Astrocyte (in vitro differentiated cells and primary cell): ENCODE measurements at regions not wholly inside any gene's neighbourhood (a gene's known extent, or its start where the extent isn't known, plus 50 kb on each side); places are given as distances from the start of the nearest gene placed in this dataset.

Experiments used
- DNase-seq: peaks from one replicate; pipeline ENCODE4 v3.0.0-alpha.2; 2010; ENCODE audit warnings: low read depth
- FAIRE-seq: peaks from 2 replicates; lab custom pipeline; 2011; peaks lifted over from hg19 to GRCh38; lab: Jason Lieb, UNC
- H2AFZ ChIP-seq: 2 replicates; pipeline ENCODE4 v1.6.0; 2012; ENCODE audit warnings: low read depth, low read length, inconsistent platforms
- H3K27ac ChIP-seq: 2 replicates; pipeline ENCODE4 v1.5.1; 2011; ENCODE audit warnings: low read depth, low read length, inconsistent platforms
- H3K27me3 ChIP-seq: 2 replicates; pipeline ENCODE4 v1.6.0; 2011; ENCODE audit warnings: low read length, inconsistent platforms; ENCODE audit not compliant: insufficient read depth
- H3K36me3 ChIP-seq: 2 replicates; pipeline ENCODE4 v1.5.1; 2011; ENCODE audit warnings: low read length, inconsistent platforms; ENCODE audit not compliant: insufficient read depth
- H3K4me1 ChIP-seq: 2 replicates; pipeline ENCODE4 v1.5.1; 2011; ENCODE audit warnings: low read length, inconsistent platforms; ENCODE audit not compliant: insufficient read depth
- H3K4me2 ChIP-seq: 2 replicates; pipeline ENCODE4 v1.6.0; 2012; ENCODE audit warnings: low read length, inconsistent platforms
- H3K4me3 ChIP-seq: 2 replicates; pipeline ENCODE4 v1.5.1; 2011; ENCODE audit warnings: low read depth, mild to moderate bottlenecking, low read length, inconsistent platforms; ENCODE audit not compliant: insufficient read depth
- H3K79me2 ChIP-seq: 2 replicates; pipeline ENCODE4 v1.6.0; 2012; ENCODE audit warnings: mild to moderate bottlenecking, low read length, inconsistent platforms; ENCODE audit not compliant: insufficient read depth
- H3K9ac ChIP-seq: 2 replicates; pipeline ENCODE4 v1.6.0; 2012; ENCODE audit warnings: mild to moderate bottlenecking, low read length, inconsistent platforms
- H3K9me3 ChIP-seq: 2 replicates; pipeline ENCODE4 v1.5.1; 2012; ENCODE audit warnings: low read depth, mild to moderate bottlenecking, low read length, inconsistent platforms; ENCODE audit not compliant: insufficient read depth
- H4K20me1 ChIP-seq: 2 replicates; pipeline ENCODE4 v1.6.0; 2012; ENCODE audit warnings: low read length, inconsistent platforms; ENCODE audit not compliant: insufficient read depth
- H3K27ac Mint-ChIP-seq: one replicate; pipeline ENCODE4 v1.8.0; 2021; ENCODE audit warnings: mild to moderate bottlenecking, mixed read lengths; ENCODE audit not compliant: unreplicated experiment
- H3K27me3 Mint-ChIP-seq: one replicate; pipeline ENCODE4 v1.8.0; 2021; ENCODE audit warnings: low read depth, mixed read lengths; ENCODE audit not compliant: unreplicated experiment
- H3K36me3 Mint-ChIP-seq: one replicate; pipeline ENCODE4 v1.8.0; 2021; ENCODE audit warnings: low read depth, mixed read lengths; ENCODE audit not compliant: unreplicated experiment
- H3K4me1 Mint-ChIP-seq: one replicate; pipeline ENCODE4 v1.8.0; 2021; ENCODE audit warnings: low read depth, mixed read lengths; ENCODE audit not compliant: unreplicated experiment
- H3K4me3 Mint-ChIP-seq: one replicate; pipeline ENCODE4 v1.8.0; 2021; ENCODE audit warnings: mild to moderate bottlenecking, moderate library complexity, mixed read lengths; ENCODE audit not compliant: unreplicated experiment
- H3K9me3 Mint-ChIP-seq: one replicate; pipeline ENCODE4 v1.8.0; 2021; ENCODE audit warnings: mild to moderate bottlenecking, mixed read lengths; ENCODE audit not compliant: unreplicated experiment
- EZH2 ChIP-seq: IDR thresholded peaks from 2 replicates; pipeline ENCODE4 v1.6.1; 2012; ENCODE audit warnings: mild to moderate bottlenecking, low read length, inconsistent platforms; ENCODE audit not compliant: insufficient read depth
- TF ChIP-seq, protein P1 (sequence below): IDR thresholded peaks from 2 replicates; pipeline ENCODE4 v1.5.1; 2011; ENCODE audit warnings: low read depth, mild to moderate bottlenecking, inconsistent platforms, low read length, moderate library complexity; ENCODE audit not compliant: insufficient read depth

DNA sequence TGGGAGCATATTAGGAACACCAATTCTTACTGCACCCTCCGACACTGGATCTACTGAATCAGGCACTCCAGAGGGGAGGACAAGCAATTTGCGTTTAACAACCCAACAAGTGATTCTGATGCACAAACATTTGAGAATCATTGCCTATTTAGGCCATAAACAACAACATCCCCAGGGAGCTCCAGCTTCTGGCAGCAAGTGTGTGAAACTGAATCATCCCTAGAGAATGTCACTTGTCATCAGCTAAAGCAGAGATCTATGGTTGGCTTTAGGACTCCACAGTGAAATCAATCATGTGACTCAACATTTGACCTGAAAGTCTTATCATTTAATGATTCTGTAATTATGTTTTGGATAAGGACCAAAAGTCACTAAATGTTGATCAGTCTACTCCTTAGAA is 505.0 kb upstream of the FLRT2 start:
- no peak overlapping the region for H3K27ac Mint-ChIP-seq

DNA sequence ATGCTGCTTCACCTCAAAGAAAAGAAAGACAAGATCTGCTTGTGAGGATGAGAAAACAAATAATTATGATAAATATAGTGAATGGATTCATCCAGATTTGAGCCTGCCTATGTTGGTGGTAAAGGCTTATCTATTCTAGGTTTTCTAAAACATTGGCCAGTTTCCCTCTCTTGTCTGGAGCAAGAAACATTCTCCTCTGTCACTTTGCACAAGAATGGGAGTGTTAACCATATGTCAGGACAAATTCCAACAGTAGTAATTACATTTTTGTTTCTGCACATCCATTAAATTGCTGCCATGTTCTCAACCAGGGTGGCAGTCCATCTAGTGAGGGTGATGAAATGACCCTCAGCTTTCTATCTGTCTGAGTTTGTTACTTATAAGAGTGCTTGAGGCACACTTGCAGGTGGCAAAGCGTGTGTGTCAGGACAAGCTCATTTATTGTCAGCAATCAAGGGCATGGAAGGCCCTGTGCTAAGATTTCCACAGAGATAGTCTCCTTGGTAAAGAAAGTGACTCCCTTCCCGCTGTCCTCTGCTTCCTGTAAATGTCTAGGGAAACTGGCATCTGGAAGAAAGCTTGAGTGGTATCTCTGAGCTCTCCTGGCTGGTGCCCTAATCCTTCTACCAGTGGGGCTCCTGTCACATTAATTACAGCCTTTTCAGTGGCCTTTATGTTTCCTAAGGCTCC is 502.1 kb upstream of the FLRT2 start:
- Mint-ChIP-seq H3K9me3 (peaks cover 6% of the 10 kb centered on the region), H3K27ac (no peak overlapping the region), H3K27me3 (no peaks in the 10 kb centered on the region), H3K36me3 (no peaks in the 10 kb centered on the region), H3K4me1 (no peaks in the 10 kb centered on the region), H3K4me3 (no peak overlapping the region)
- FAIRE-seq: no peak
- H3K79me2 ChIP-seq: no peaks in the 10 kb centered on the region
- no peaks in the 10 kb centered on the region for H3K4me1 ChIP-seq
- no peak overlapping the region for H3K9ac ChIP-seq
- TF ChIP-seq, protein P1, sequence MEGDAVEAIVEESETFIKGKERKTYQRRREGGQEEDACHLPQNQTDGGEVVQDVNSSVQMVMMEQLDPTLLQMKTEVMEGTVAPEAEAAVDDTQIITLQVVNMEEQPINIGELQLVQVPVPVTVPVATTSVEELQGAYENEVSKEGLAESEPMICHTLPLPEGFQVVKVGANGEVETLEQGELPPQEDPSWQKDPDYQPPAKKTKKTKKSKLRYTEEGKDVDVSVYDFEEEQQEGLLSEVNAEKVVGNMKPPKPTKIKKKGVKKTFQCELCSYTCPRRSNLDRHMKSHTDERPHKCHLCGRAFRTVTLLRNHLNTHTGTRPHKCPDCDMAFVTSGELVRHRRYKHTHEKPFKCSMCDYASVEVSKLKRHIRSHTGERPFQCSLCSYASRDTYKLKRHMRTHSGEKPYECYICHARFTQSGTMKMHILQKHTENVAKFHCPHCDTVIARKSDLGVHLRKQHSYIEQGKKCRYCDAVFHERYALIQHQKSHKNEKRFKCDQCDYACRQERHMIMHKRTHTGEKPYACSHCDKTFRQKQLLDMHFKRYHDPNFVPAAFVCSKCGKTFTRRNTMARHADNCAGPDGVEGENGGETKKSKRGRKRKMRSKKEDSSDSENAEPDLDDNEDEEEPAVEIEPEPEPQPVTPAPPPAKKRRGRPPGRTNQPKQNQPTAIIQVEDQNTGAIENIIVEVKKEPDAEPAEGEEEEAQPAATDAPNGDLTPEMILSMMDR: no peak
- no peak for TF ChIP-seq EZH2
- DNase-seq: no peak
- no peak overlapping the region for H3K4me2 ChIP-seq
- H3K36me3 ChIP-seq: no peaks in the 10 kb centered on the region
- no peak overlapping the region for H2AFZ ChIP-seq
- H4K20me1 ChIP-seq: no peaks in the 10 kb centered on the region
- H3K27me3 ChIP-seq: no peaks in the 10 kb centered on the region
- H3K27ac ChIP-seq: no peak overlapping the region
- no peak overlapping the region for H3K4me3 ChIP-seq
- H3K9me3 ChIP-seq: no peaks in the 10 kb centered on the region

More for the DNA sequence above, 505.0 kb upstream of the FLRT2 start:
- Mint-ChIP-seq H3K27me3 (no peaks in the 10 kb centered on the region), H3K36me3 (no peaks in the 10 kb centered on the region), H3K4me3 (no peak overlapping the region), H3K4me1 (no peaks in the 10 kb centered on the region), H3K9me3 (peaks cover 19% of the 10 kb centered on the region)
- Histone ChIP-seq H3K79me2 (no peaks in the 10 kb centered on the region), H3K36me3 (no peaks in the 10 kb centered on the region), H3K27ac (no peak overlapping the region), H3K4me1 (no peaks in the 10 kb centered on the region), H4K20me1 (no peaks in the 10 kb centered on the region), H3K27me3 (no peaks in the 10 kb centered on the region), H3K9ac (no peak overlapping the region), H2AFZ (no peak overlapping the region), H3K9me3 (no peaks in the 10 kb centered on the region), H3K4me3 (no peak overlapping the region), H3K4me2 (no peak overlapping the region)
- TF ChIP-seq EZH2: no peak
- TF ChIP-seq, protein P1: no peak
- no peak for DNase-seq
- no peak for FAIRE-seq

DNA sequence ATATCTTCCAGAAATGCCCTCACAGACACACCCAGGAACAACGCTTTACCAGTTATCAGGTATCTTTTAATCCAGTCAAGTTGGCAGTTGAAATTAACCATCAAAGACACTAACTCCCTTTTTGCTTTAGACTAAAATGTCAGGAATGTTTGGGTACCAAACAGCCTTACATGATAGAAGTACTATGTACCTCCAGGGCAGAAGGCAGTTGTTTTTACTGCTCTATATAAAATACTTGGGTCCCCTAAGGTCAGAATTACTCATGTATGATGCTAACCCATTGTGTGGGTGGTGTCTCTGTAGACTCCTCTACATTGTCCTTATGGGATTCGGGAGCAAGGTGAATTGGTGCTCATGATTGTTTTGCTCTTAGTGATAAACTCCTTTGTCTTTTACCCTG is 492.5 kb upstream of the FLRT2 start:
- no peak overlapping the region for H3K9ac ChIP-seq
- no peaks in the 10 kb centered on the region for H3K79me2 ChIP-seq
- no peaks in the 10 kb centered on the region for H3K9me3 ChIP-seq
- DNase-seq: no peak
- no peaks in the 10 kb centered on the region for H3K36me3 Mint-ChIP-seq
- no peak overlapping the region for H3K4me3 ChIP-seq
- H3K4me3 Mint-ChIP-seq: no peak overlapping the region
- H3K4me1 ChIP-seq: no peaks in the 10 kb centered on the region
- no peaks in the 10 kb centered on the region for H3K4me1 Mint-ChIP-seq
- no peak overlapping the region for H3K4me2 ChIP-seq
- no peaks in the 10 kb centered on the region for H3K36me3 ChIP-seq
- FAIRE-seq: no peak
- no peaks in the 10 kb centered on the region for H4K20me1 ChIP-seq
- TF ChIP-seq, protein P1: no peak
- TF ChIP-seq EZH2: no peak
- H3K27ac ChIP-seq: no peak overlapping the region
- H3K27me3 Mint-ChIP-seq: no peaks in the 10 kb centered on the region
- no peaks in the 10 kb centered on the region for H3K9me3 Mint-ChIP-seq
- no peaks in the 10 kb centered on the region for H3K27me3 ChIP-seq
- H2AFZ ChIP-seq: no peak overlapping the region
- H3K27ac Mint-ChIP-seq: no peak overlapping the region
